Activated effector memory CD4-positive, alpha-beta T cell treated with Interleukin-2 at 50 U/mL for 16 hours (primary cell): ENCODE measurements at regions not wholly inside any gene's neighbourhood (a gene's known extent, or its start where the extent isn't known, plus 50 kb on each side); places are given as distances from the start of the nearest gene placed in this dataset.

ENCODE experiments used
- DNase-seq: peaks from one replicate; pipeline ENCODE4 v3.0.0-alpha.2; 2020

DNA sequence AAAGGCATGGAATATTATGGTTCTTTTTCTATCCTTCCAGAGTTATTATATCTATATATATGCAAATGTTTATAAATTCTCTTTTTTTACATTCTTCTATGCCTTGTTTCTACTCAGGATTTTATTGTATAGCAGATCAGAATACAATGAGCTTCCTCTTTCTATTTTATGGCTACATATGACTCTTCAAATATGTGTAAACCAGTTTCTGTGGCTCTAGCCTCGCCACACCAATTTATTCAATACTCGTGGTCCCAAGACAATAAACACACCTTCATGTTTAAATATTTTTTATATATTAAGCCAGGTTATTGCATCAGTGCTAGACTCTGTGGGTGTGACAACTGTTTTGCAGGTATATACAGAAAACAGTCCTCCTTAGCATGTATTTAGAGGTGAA, 237.5 kb upstream of the MKLN1 start:
- DNase-seq = no peak

- no peak for DNase-seq
Observed at GRCh38 chr7:131090886-131091692, 236.6 kb upstream of the MKLN1 start.

GRCh38 chr7:131094685-131095084, 233.0 kb upstream of the MKLN1 start:
- DNase-seq = no peak

GRCh38 chr7:131095346-131095745, 232.3 kb upstream of the MKLN1 start:
- DNase-seq = no peak

DNA sequence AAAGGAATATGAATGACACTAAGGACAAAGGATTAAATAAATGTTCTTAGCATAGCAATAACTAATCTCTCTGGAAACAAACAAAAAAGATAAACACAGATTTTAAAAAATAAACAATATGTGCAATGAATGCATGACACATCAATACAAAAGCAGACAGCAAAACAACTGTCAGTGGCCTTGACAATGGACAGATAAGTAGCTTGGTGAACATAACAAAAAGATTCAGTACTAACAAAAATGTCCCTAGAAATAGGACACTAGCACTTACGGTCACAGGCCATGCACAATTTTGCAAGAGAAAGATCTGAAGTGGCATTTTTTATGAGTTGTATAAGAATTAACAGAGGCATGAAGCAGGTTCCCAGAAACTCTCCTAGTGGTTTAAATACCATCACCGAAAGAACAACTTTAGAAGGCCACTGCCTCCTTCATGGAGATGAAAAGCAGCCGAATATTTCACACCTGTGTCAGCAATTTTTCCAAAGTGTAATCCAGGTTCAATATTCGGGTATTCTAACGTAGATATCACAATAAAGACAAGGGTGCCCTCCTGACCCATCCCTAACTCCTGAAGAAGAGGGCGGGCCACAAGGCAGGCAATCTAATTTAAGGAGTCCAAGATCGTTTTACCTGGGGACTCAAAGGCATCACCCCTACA, 231.3 kb upstream of the MKLN1 start:
- DNase-seq = no peak

DNA sequence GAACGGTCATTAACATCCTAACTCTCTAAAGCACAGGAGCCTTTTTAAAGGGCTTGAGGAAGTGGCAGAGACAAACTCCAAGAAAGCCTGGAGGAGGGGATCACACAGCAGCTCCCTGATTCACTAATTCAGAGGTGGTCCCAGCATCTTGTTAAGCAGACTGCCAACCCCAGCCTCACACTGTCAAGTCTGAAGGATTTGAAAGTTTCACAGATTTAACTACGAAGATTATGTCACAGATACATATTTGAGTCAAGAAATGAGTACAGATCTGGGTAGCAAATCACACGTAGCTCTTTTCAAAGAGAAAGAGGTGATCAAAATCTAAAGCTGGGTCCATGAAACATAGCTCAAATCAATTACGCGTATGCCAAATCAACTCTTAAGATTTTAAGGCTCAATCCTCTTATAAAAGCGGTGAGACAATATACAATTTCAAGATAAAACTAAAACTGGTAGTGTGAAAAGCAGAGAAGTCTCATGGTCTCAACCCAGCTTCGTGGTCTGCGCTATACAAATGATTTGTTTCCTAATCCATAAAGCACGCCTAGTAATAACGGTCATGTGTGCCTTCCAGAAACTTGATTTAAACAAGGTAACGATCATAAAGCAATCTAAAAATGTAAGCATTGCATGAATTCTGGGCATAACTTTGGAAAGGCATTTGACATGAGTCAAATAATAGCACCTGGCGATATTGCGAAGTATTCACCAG, 229.9 kb upstream of the MKLN1 start:
- no peak for DNase-seq

DNA sequence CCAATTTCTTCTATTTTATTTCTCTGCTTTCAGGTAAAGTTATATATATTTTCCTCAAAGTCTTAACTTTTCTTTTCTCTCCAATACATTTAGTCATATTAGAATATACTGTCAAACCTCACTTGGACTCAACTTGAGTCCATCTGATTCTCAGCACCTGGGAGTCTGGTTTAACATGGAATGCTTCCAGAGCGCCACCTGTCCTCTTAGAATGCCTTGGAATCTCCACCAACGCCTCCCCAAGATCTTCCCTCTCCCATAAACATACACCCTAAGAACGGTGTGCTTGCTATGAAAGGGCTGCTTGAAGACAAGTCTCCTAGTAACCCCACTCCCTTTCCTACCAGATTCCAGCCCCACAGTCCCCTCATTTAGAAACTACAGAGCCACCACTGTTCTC, 229.1 kb upstream of the MKLN1 start:
- no peak for DNase-seq

- DNase-seq = no peak
Observed at GRCh38 chr7:131100357-131101054, 227.2 kb upstream of the MKLN1 start.

DNA sequence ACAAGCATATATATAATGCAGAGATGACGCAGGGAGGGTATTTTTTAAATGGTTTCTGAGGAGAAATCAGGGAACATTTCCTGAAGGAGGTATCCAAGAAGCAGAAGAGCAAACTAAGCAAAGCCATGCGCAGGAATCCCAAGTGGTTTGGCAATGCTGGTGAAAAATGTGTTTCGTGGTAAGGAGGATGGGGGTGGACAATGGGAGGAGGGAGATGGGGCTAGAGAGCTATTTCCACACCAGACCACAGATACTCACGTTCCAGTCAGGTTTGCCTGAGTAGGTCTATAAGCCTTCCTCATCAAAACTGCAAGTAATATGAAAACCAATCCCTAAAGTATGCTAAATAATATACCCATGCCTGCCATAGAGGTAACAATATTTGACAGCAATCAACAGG, 223.7 kb upstream of the MKLN1 start:
- no peak for DNase-seq

- no peak for DNase-seq
Observed at GRCh38 chr7:131104596-131105293, 222.9 kb upstream of the MKLN1 start.

DNA sequence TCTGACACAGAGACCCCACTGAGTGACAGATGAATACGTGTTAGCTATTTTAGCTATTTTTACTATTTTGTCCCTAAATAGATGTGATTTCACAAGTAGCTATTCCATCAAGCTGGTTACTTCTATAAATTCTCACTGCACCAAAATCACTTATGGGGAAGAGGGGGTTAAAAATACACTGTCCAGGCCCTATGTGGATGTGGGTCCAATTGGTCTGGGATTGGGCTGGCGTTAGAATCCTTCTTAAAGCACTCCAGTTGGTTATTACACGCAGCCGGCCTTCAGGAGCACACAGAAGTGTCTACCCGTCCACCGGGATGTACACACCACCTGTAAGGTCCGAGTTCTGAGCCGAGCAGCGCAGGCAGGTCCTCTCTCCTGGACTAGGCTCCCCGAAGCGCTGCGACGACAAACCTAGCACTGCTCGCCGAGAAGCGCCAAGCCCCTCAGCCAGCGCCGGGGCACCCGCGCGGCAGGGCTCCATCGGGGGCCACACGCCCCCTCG, 222.3 kb upstream of the MKLN1 start:
- no peak for DNase-seq

DNA sequence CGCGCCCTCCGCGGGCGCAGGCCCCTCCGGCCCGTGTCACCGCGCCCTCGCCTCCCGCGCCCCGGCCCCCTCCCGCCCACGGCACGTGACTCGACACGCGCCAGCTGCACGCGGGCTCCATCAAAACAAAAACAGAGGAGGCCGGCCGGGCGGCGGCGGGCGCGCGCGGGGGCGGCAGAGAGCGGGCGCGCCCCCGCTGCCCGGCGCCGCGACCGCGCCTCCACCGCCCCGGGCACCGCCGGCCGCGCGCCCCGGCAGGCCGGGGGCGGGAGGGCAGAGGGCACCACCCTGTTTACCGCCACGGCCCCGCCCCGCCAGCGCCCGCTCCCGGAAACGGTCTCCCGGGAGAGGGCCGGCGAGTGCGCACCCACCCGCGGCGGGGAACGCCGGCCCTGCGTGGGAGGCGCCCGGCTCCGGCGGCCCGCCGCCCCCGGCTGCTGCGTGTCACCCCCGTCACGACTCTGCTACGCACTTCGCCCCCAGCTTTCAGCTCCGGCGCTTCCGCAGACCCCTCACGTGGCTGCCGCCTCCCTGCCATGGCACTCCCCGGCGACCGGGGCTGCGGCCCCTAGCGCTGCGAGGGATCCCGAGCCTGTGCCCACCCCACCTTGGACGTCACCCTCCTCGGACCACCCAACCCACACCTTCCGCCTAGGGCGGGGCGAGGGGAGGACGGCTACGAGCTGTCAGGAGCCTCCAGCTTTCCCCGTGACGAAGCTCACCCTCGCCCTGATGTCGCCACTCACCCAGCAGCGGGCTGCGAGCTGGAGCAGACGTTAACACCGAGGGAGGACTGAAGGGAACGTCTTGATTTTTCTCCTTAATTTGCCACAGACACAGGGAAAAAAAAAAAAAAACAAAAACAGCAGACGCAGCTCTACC, 221.6 kb upstream of the MKLN1 start:
- peak; percentile 72 for DNase-seq

DNA sequence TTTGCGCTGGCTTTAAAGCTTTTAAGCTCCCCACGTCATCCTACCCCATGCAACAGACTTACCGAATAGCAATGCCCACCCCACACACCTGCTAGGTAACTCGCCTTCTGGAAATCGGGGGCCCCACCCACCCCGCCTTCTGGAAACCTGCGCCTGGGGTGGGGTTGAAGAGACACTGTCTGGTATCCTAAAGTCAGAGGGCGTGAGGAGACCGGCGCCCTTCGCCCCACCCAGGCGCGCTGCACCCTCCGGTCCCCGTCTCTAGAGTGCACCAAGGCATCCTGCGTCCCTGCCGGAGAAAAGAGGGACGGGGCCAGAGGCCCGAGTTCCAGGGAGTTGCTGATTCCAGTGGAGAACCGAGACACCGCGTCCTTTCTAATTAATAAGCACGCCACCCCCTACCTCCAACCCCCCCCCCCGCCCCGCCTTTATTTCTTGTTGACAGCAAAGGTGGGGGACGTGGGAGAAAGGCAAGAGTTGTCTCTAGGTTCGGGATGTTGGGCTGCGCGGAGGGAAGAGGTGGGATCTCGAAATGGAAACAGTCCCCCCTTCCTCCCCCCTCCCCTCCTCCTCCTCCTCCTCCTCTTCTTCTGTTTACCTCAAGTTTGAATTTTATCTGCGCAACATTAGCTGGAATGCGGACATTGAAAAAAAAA, 220.9 kb upstream of the MKLN1 start:
- DNase-seq = peak; percentile 30

DNA sequence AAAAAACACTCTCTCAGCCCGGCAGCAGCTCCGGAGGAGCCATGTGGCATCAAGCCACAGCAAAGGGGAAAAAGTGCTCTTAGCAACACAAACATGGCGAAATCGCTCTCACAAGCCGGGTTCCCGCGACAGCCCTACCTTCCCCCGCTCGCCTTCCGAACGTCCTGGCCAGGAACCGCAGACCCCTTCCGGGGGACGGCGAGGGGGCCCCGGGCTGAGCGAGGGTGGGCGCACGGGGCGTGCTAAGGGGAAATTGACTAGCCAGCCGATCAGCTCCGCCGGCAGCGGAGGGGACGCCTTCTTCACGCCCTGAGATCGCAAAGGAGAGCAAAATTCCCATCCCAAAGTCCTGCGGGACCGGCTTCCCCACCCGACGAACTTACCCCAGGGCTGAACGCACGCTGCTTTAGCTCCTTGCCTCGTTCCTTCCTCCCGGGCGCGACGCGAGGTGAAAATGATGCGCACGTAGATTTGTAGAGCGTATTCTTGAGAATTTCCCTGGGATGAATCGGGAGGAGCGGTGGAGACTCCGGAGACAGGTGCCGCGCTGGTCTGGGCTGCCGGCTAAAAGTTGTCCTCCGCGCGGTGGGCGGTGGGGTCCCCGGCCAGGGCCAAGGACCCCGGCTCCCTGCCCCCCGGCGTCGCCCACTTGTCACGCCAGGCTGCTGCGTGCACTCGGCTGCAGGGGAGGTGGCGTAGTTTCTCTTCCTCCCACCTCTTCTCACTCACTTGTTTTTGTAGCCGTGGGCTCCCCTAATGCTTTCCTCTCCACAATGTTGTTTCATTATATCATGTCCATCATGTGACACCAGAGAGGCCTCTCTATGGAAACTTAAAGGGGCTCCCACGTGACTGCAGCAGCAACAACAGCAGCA, 220.1 kb upstream of the MKLN1 start:
- peak; percentile 62 for DNase-seq

DNA sequence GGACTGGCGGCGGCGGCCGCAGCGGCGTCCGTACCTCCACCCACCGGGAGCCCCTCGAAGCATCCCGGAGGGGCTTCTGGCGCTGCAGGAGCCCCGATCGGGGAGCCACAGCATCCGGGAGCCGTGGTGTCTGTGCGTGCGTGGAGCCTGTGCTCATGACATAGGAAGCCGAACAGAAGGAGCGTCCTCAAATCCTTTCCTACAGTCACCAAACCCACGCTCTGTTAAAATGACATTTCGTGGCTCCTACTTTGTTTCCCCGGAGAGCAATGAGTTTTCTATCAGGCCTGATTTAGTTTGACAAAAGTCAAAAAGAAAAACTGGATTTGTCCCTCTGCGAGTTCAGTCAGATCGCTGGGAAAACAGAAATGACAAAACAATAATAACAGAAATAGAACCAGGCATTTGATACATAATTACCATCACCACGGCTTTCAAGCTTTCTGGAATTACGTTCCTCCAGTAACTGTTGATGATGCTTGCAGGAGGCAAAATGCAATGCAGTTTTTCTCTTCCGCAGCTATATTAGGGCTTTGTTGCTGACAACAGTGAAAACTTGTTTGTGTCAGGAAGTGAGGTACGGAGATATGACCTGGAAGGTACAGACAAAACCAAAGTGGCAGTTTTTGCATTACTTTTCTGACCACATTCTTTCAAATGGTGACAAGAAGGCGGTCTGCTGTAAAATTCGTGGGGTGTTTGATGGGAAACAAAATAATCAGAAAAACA, 219.3 kb upstream of the MKLN1 start:
- DNase-seq = no peak

GRCh38 chr7:131109011-131109758, 218.5 kb upstream of the MKLN1 start:
- no peak for DNase-seq

- peak; percentile 73 for DNase-seq
Observed at GRCh38 chr7:131109759-131110296, 217.8 kb upstream of the MKLN1 start.
